Gastroesophageal sphincter (tissue), 3 donors: ENCODE measurements at regions not wholly inside any gene's neighbourhood (a gene's known extent, or its start where the extent isn't known, plus 50 kb on each side); places are given as distances from the start of the nearest gene placed in this dataset.

Source experiments
- CTCF ChIP-seq, 4 experiments: fragments of 200-600 bp in 2 of 4; fragments of 450-650 bp in 2 of 4; sonication (generic) in 1 of 4; IDR thresholded peaks; one replicate each; pipeline ENCODE4 v1.5.1; 2017 to 2019; ENCODE audit warnings: antibody characterized with exemption in 4 of 4, mild to moderate bottlenecking in 2 of 4, moderate library complexity in 2 of 4
- EP300 ChIP-seq: sonication (generic); formaldehyde crosslinking; IDR thresholded peaks from one replicate; pipeline ENCODE4 v1.6.1; 2017; ENCODE audit warnings: antibody characterized with exemption, mild to moderate bottlenecking
- POLR2A ChIP-seq, 2 donors: fragments of 450-650 bp; IDR thresholded peaks; one replicate each; pipeline ENCODE4 v1.6.1; 2017; ENCODE audit warnings: antibody characterized with exemption in 2 of 2, mild to moderate bottlenecking in 2 of 2, moderate library complexity in 1 of 2
- POLR2AphosphoS5 ChIP-seq: sonication (generic); formaldehyde crosslinking; IDR thresholded peaks from one replicate; pipeline ENCODE4 v1.6.1; 2017; ENCODE audit warnings: antibody characterized with exemption

- TF ChIP-seq CTCF (IDR thresholded peaks at IDR 0.05) (no peak), POLR2A (IDR thresholded peaks at IDR 0.05) (no peak), EP300 (no peak), POLR2AphosphoS5 (no peak)
Observed at GRCh38 chr10:107244122-107244521, 79.6 kb upstream of the SORCS1 start.
